GM23338 (cell line): ENCODE measurements at regions not wholly inside any gene's neighbourhood (a gene's known extent, or its start where the extent isn't known, plus 50 kb on each side); places are given as distances from the start of the nearest gene placed in this dataset.
"Not testable (repeated sequence)": the region's sequence is repeated elsewhere in the genome, so short reads cannot be mapped to it uniquely, and the experiment has no call there.

Experiments used
- ATAC-seq: fragments of 200-7000 bp; cut with Tn5 transposase; 3 replicates; pipeline ENCODE4 v1.9.1; 2020
- DNase-seq: peaks from one replicate; pipeline ENCODE4 v3.0.0-alpha.2; 2015; ENCODE audit warnings: low spot score
- H2AFZ ChIP-seq: fragments of 200-600 bp; sonication (generic); 2 replicates; pipeline ENCODE4 v1.8.0; 2016; ENCODE audit warnings: antibody characterized with exemption, mild to moderate bottlenecking, moderate library complexity
- H3F3A ChIP-seq: fragments of 200-600 bp; sonication (generic); replicated peaks from 2 replicates; pipeline ENCODE4 v1.8.0; 2017; ENCODE audit warnings: antibody characterized with exemption, mixed run types, low read depth
- H3K27ac ChIP-seq: fragments of 200-600 bp; sonication (generic); 2 replicates; pipeline ENCODE4 v1.6.1; 2016; ENCODE audit warnings: low read depth
- H3K27me3 ChIP-seq: fragments of 200-600 bp; sonication (generic); 2 replicates; pipeline ENCODE4 v1.8.0; 2016; ENCODE audit warnings: mild to moderate bottlenecking, mixed run types, moderate library complexity; ENCODE audit not compliant: insufficient read depth
- H3K36me3 ChIP-seq: fragments of 200-600 bp; sonication (generic); 2 replicates; pipeline ENCODE4 v1.8.0; 2016; ENCODE audit warnings: mild to moderate bottlenecking; ENCODE audit not compliant: insufficient read depth
- H3K4me1 ChIP-seq: fragments of 200-600 bp; sonication (generic); 2 replicates; pipeline ENCODE4 v1.8.0; 2016; ENCODE audit warnings: mild to moderate bottlenecking, moderate library complexity; ENCODE audit not compliant: insufficient read depth
- H3K4me2 ChIP-seq: fragments of 200-600 bp; sonication (generic); 2 replicates; pipeline ENCODE4 v1.7.1; 2017; ENCODE audit warnings: mixed run types
- H3K4me3 ChIP-seq: fragments of 200-600 bp; sonication (generic); 2 replicates; pipeline ENCODE4 v1.6.1; 2016; ENCODE audit warnings: mixed run types
- H3K79me2 ChIP-seq: fragments of 200-600 bp; sonication (generic); replicated peaks from 2 replicates; pipeline ENCODE4 v1.8.0; 2017; ENCODE audit warnings: mild to moderate bottlenecking; ENCODE audit not compliant: insufficient read depth
- H3K9me2 ChIP-seq: fragments of 200-600 bp; sonication (generic); 2 replicates; pipeline ENCODE4 v1.8.0; 2017; ENCODE audit not compliant: insufficient read depth
- H4K20me1 ChIP-seq: fragments of 200-600 bp; sonication (generic); replicated peaks from 2 replicates; pipeline ENCODE4 v1.8.0; 2017; ENCODE audit warnings: mild to moderate bottlenecking; ENCODE audit not compliant: insufficient read depth
- H3K27ac Mint-ChIP-seq: 2 replicates; pipeline ENCODE4 v1.8.0; 2020; ENCODE audit warnings: inconsistent platforms, mild to moderate bottlenecking, moderate library complexity, mixed read lengths
- H3K27me3 Mint-ChIP-seq: 3 replicates; pipeline ENCODE4 v1.8.0; 2022; ENCODE audit warnings: low read depth, mild to moderate bottlenecking, moderate library complexity, mixed read lengths, inconsistent platforms; ENCODE audit not compliant: insufficient read depth, poor library complexity
- H3K36me3 Mint-ChIP-seq: 3 replicates; pipeline ENCODE4 v1.8.0; 2021; ENCODE audit warnings: low read depth, mild to moderate bottlenecking, inconsistent platforms, moderate library complexity, mixed read lengths
- H3K4me1 Mint-ChIP-seq: 3 replicates; pipeline ENCODE4 v1.8.0; 2020; ENCODE audit warnings: mild to moderate bottlenecking, inconsistent platforms, mixed read lengths
- H3K4me3 Mint-ChIP-seq: 3 replicates; pipeline ENCODE4 v1.8.0; 2021; ENCODE audit warnings: moderate library complexity, mild to moderate bottlenecking, inconsistent platforms, mixed read lengths
- H3K9me3 Mint-ChIP-seq: 3 replicates; pipeline ENCODE4 v1.8.0; 2020; ENCODE audit warnings: moderate library complexity, mild to moderate bottlenecking, inconsistent platforms, mixed read lengths
- CREB1 ChIP-seq: fragments of 250-450 bp; sonication (Bioruptor Pico); IDR thresholded peaks from 2 replicates; pipeline ENCODE4 v1.5.0; 2020; ENCODE audit warnings: low read depth, mild to moderate bottlenecking, moderate library complexity
- EZH2 ChIP-seq: fragments of 200-600 bp; sonication (generic); IDR thresholded peaks from one replicate; pipeline ENCODE4 v1.8.0; 2017; ENCODE audit warnings: antibody characterized with exemption, mild to moderate bottlenecking, low read depth; ENCODE audit not compliant: unreplicated experiment
- EZH2phosphoT487 ChIP-seq: fragments of 200-600 bp; sonication (generic); IDR thresholded peaks from one replicate; pipeline ENCODE4 v1.8.1; 2018; ENCODE audit warnings: antibody characterized with exemption; ENCODE audit not compliant: unreplicated experiment
- JUNB ChIP-seq: IDR thresholded peaks from one replicate; pipeline ENCODE4 v1.6.1; 2016; ENCODE audit warnings: antibody characterized with exemption; ENCODE audit not compliant: unreplicated experiment
- REST ChIP-seq: IDR thresholded peaks from one replicate; pipeline ENCODE4 v1.6.1; 2018; ENCODE audit warnings: antibody characterized with exemption; ENCODE audit not compliant: unreplicated experiment
- ZNF114 ChIP-seq: fragments of 250-450 bp; sonication (Bioruptor Pico); IDR thresholded peaks from 2 replicates; pipeline ENCODE4 v1.5.0; 2020; ENCODE audit warnings: mild to moderate bottlenecking, moderate library complexity
- ZNF331 ChIP-seq: fragments of 250-450 bp; sonication (Bioruptor Pico); IDR thresholded peaks from 2 replicates; pipeline ENCODE4 v1.5.0; 2020; ENCODE audit warnings: low read depth, mild to moderate bottlenecking, moderate library complexity
- TF ChIP-seq, protein P1 (sequence below): fragments of 250-450 bp; sonication (Bioruptor Pico); IDR thresholded peaks from 2 replicates; pipeline ENCODE4 v1.5.0; 2020; ENCODE audit warnings: mild to moderate bottlenecking, moderate library complexity

DNA sequence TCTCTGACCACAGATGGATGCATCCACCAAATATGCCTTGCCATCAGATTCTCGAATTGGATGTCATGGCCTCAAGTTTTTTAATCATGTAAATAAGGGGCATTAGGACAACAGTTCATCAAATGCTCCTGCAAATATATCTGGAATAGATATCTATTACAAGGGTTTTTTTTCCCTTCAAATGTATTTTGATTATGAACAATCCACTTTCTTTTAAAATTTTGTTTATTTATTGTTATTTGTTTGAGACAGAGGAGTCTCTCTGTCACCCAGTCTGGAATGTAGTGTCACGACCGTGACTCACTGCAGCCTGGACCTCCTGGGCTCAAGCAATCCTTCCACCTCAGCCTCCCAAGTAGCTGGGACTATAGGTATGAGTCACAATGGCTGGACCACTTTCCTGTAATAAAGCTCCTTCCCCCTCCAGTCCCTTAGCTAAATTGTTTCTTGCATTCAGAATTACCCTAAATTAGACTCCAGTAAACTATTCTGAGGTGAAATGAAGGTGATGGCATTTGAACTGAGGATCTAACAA, 1412.1 kb downstream of the EFNA5 start (continued):
- TF ChIP-seq ZNF114 (CRISPR knock-in tag) = no peak
- TF ChIP-seq, protein P1, sequence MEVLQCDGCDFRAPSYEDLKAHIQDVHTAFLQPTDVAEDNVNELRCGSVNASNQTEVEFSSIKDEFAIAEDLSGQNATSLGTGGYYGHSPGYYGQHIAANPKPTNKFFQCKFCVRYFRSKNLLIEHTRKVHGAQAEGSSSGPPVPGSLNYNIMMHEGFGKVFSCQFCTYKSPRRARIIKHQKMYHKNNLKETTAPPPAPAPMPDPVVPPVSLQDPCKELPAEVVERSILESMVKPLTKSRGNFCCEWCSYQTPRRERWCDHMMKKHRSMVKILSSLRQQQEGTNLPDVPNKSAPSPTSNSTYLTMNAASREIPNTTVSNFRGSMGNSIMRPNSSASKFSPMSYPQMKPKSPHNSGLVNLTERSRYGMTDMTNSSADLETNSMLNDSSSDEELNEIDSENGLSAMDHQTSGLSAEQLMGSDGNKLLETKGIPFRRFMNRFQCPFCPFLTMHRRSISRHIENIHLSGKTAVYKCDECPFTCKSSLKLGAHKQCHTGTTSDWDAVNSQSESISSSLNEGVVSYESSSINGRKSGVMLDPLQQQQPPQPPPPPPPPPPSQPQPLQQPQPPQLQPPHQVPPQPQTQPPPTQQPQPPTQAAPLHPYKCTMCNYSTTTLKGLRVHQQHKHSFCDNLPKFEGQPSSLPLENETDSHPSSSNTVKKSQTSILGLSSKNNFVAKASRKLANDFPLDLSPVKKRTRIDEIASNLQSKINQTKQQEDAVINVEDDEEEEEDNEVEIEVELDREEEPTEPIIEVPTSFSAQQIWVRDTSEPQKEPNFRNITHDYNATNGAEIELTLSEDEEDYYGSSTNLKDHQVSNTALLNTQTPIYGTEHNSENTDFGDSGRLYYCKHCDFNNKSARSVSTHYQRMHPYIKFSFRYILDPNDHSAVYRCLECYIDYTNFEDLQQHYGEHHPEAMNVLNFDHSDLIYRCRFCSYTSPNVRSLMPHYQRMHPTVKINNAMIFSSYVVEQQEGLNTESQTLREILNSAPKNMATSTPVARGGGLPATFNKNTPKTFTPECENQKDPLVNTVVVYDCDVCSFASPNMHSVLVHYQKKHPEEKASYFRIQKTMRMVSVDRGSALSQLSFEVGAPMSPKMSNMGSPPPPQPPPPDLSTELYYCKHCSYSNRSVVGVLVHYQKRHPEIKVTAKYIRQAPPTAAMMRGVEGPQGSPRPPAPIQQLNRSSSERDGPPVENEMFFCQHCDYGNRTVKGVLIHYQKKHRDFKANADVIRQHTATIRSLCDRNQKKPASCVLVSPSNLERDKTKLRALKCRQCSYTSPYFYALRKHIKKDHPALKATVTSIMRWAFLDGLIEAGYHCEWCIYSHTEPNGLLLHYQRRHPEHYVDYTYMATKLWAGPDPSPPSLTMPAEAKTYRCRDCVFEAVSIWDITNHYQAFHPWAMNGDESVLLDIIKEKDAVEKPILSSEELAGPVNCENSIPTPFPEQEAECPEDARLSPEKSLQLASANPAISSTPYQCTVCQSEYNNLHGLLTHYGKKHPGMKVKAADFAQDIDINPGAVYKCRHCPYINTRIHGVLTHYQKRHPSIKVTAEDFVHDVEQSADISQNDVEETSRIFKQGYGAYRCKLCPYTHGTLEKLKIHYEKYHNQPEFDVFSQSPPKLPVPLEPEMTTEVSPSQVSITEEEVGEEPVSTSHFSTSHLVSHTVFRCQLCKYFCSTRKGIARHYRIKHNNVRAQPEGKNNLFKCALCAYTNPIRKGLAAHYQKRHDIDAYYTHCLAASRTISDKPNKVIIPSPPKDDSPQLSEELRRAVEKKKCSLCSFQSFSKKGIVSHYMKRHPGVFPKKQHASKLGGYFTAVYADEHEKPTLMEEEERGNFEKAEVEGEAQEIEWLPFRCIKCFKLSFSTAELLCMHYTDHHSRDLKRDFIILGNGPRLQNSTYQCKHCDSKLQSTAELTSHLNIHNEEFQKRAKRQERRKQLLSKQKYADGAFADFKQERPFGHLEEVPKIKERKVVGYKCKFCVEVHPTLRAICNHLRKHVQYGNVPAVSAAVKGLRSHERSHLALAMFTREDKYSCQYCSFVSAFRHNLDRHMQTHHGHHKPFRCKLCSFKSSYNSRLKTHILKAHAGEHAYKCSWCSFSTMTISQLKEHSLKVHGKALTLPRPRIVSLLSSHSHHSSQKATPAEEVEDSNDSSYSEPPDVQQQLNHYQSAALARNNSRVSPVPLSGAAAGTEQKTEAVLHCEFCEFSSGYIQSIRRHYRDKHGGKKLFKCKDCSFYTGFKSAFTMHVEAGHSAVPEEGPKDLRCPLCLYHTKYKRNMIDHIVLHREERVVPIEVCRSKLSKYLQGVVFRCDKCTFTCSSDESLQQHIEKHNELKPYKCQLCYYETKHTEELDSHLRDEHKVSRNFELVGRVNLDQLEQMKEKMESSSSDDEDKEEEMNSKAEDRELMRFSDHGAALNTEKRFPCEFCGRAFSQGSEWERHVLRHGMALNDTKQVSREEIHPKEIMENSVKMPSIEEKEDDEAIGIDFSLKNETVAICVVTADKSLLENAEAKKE = no peak

- Histone ChIP-seq H3K9me2 (0 out of 2 replicates have a peak, but pooled peaks cover 6% of the 10 kb centered on the region), H3K4me1 (peaks cover 7% of the 10 kb centered on the region; the same call in 1 of the 2 replicates), H2AFZ (no peak overlapping the region), H3K27me3 (no peaks in the 10 kb centered on the region), H3K27ac (0 out of 2 replicates have a peak overlapping the region, but pooled peaks have one; percentile 70), H3K4me3 (0 out of 2 replicates have a peak overlapping the region, but pooled peaks have one; percentile 10), H4K20me1 (no peaks in the 10 kb centered on the region), H3F3A (no peaks in the 10 kb centered on the region), H3K36me3 (no peaks in the 10 kb centered on the region; the same call in 1 of the 2 replicates), H3K4me2 (no peak overlapping the region; the same call in 1 of the 2 replicates), H3K79me2 (no peaks in the 10 kb centered on the region)
- H3K27ac Mint-ChIP-seq = no peak overlapping the region
- H3K36me3 Mint-ChIP-seq = peaks cover 30% of the 10 kb centered on the region
- TF ChIP-seq JUNB (no peak), EZH2phosphoT487 (no peak), ZNF331 (CRISPR knock-in tag) (no peak), CREB1 (CRISPR knock-in tag) (no peak), EZH2 (no peak), REST (no peak)
- peaks cover 30% of the 10 kb centered on the region for H3K9me3 Mint-ChIP-seq
- peaks cover 16% of the 10 kb centered on the region for H3K4me1 Mint-ChIP-seq
- H3K4me3 Mint-ChIP-seq = no peak overlapping the region
- ATAC-seq (peak; percentile 89), DNase-seq (peak; percentile 73)
- H3K27me3 Mint-ChIP-seq = no peaks in the 10 kb centered on the region
Observed at GRCh38 chr5:106254784-106255183, 1416.0 kb downstream of the EFNA5 start.

DNA sequence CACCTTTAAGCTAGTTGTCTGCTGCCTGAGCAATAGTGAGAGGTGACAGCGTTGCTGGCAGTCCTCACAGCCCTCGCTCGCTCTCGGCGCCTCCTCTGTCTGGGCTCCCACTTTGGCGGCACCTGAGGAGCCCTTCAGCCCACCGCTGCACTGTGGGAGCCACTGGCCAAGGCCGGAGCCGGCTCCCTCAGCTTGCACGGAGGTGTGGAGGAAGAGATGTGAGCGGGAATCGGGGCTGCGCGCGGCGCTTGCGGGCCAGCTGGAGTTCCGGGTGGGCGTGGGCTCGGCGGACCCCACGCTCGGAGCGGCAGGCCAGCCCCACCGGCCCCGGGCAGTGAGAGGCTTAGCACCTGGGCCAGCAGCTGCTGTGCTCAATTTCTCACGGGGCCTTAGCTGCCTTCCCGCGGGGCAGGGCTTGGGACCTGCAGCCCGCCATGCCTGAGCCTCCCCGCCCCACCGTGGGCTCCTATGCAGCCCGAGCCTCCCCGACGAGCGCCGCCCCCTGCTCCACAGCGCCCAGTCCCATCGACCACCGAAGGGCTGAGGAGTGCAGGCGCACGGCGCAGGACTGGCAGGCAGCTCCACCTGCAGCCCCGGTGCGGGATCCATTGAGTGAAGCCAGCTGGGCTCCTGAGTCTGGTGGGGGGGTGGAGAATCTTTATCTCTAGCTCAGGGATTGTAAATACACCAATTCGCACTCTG, 1424.5 kb downstream of the EFNA5 start:
- H3K36me3 Mint-ChIP-seq, H2AFZ ChIP-seq, H3K9me2 ChIP-seq, ATAC-seq, H3K27ac ChIP-seq, H3K79me2 ChIP-seq, DNase-seq, H4K20me1 ChIP-seq, H3K27ac Mint-ChIP-seq, H3K27me3 Mint-ChIP-seq, H3K27me3 ChIP-seq, H3K9me3 Mint-ChIP-seq, H3K4me3 Mint-ChIP-seq, H3K4me1 Mint-ChIP-seq, H3K36me3 ChIP-seq, H3K4me2 ChIP-seq, H3F3A ChIP-seq, H3K4me3 ChIP-seq, H3K4me1 ChIP-seq: not testable (repeated sequence)
